OCI-LY1 (cell line): ENCODE measurements at regions not wholly inside any gene's neighbourhood (a gene's known extent, or its start where the extent isn't known, plus 50 kb on each side); places are given as distances from the start of the nearest gene placed in this dataset.

Experiments used
- H2AFZ ChIP-seq: fragments of 200-600 bp; sonication (generic), shearing (Covaris generic); 2 replicates; pipeline ENCODE4 v1.6.0; 2014; ENCODE audit warnings: antibody characterized with exemption, mild to moderate bottlenecking, low read length
- H3F3A ChIP-seq: fragments of 200-600 bp; sonication (generic), shearing (Covaris generic); 2 replicates; pipeline ENCODE4 v1.6.0; 2014; ENCODE audit warnings: mild to moderate bottlenecking, antibody characterized with exemption, low read length, moderate library complexity; ENCODE audit not compliant: insufficient read depth
- H3K27ac ChIP-seq: fragments of 200-600 bp; sonication (generic); 2 replicates; pipeline ENCODE4 v1.5.1; 2014; ENCODE audit warnings: low read length, mixed run types, mild to moderate bottlenecking, low read depth; ENCODE audit not compliant: poor library complexity, severe bottlenecking
- H3K27me3 ChIP-seq: fragments of 200-600 bp; sonication (generic); 2 replicates; pipeline ENCODE4 v1.6.0; 2014; ENCODE audit warnings: antibody characterized with exemption, mild to moderate bottlenecking, low read length, moderate library complexity; ENCODE audit not compliant: insufficient read depth
- H3K36me3 ChIP-seq: fragments of 200-600 bp; sonication (generic); 2 replicates; pipeline ENCODE4 v1.6.1; 2014; ENCODE audit warnings: mild to moderate bottlenecking, antibody characterized with exemption, low read length, moderate library complexity, mixed read lengths; ENCODE audit not compliant: insufficient read depth
- H3K4me1 ChIP-seq: fragments of 200-600 bp; sonication (generic); 2 replicates; pipeline ENCODE4 v1.5.1; 2014; ENCODE audit warnings: mild to moderate bottlenecking, low read length, moderate library complexity; ENCODE audit not compliant: insufficient read depth, severe bottlenecking
- H3K4me2 ChIP-seq: fragments of 200-600 bp; sonication (generic), shearing (Covaris generic); 2 replicates; pipeline ENCODE4 v1.6.1; 2014; ENCODE audit warnings: low read length
- H3K4me3 ChIP-seq: fragments of 200-600 bp; sonication (generic); 2 replicates; pipeline ENCODE4 v1.5.1; 2014; ENCODE audit warnings: low read length, low read depth, mild to moderate bottlenecking, mixed read lengths; ENCODE audit not compliant: poor library complexity, severe bottlenecking
- H3K79me2 ChIP-seq: fragments of 200-600 bp; shearing (Covaris generic); 2 replicates; pipeline ENCODE4 v1.6.1; 2016; ENCODE audit warnings: mixed run types, low read length, mixed read lengths; ENCODE audit not compliant: insufficient read depth
- H3K9ac ChIP-seq: fragments of 200-600 bp; sonication (generic), shearing (Covaris generic); 2 replicates; pipeline ENCODE4 v1.6.1; 2014; ENCODE audit warnings: mild to moderate bottlenecking, low read length, mixed read lengths
- H3K9me2 ChIP-seq: fragments of 200-600 bp; sonication (generic), shearing (Covaris generic); 2 replicates; pipeline ENCODE4 v1.6.1; 2014; ENCODE audit warnings: low read depth, mild to moderate bottlenecking, low read length, mixed read lengths
- H3K9me3 ChIP-seq: fragments of 200-600 bp; shearing (Covaris generic); 2 replicates; pipeline ENCODE4 v1.6.1; 2014; ENCODE audit warnings: low read length, mixed read lengths
- H4K20me1 ChIP-seq: fragments of 200-600 bp; sonication (generic), shearing (Covaris generic); 2 replicates; pipeline ENCODE4 v1.6.0; 2016; ENCODE audit warnings: mild to moderate bottlenecking, low read length; ENCODE audit not compliant: insufficient read depth
- CTCF ChIP-seq: fragments of 200-600 bp; sonication (generic), shearing (Covaris generic); IDR thresholded peaks from 2 replicates; pipeline ENCODE4 v1.5.1; 2017; ENCODE audit warnings: mild to moderate bottlenecking, antibody characterized with exemption, low read length, moderate library complexity, mixed read lengths
- EZH2 ChIP-seq: fragments of 200-600 bp; sonication (generic), shearing (Covaris generic); IDR thresholded peaks from 2 replicates; pipeline ENCODE4 v1.8.0; 2017; ENCODE audit warnings: borderline replicate concordance, mixed run types, mild to moderate bottlenecking, antibody characterized with exemption, low read length, moderate library complexity, mixed read lengths

GRCh38 chr14:63793376-63793775 is 59.4 kb upstream of the SYNE2 start:
- Histone ChIP-seq H4K20me1 (no peaks in the 10 kb centered on the region), H3K27ac (no peak overlapping the region), H3K9me3 (no peaks in the 10 kb centered on the region), H3F3A (no peaks in the 10 kb centered on the region), H3K4me2 (no peak overlapping the region), H3K9me2 (no peaks in the 10 kb centered on the region), H3K79me2 (no peaks in the 10 kb centered on the region), H3K4me3 (no peak overlapping the region), H3K4me1 (peaks cover 16% of the 10 kb centered on the region), H3K36me3 (no peaks in the 10 kb centered on the region), H2AFZ (no peak overlapping the region), H3K9ac (no peak overlapping the region), H3K27me3 (no peaks in the 10 kb centered on the region)
- TF ChIP-seq EZH2 (no peak), CTCF (no peak)

- Histone ChIP-seq H3K9ac (no peak overlapping the region), H3K36me3 (no peaks in the 10 kb centered on the region), H3K27ac (no peak overlapping the region), H3K4me2 (no peak overlapping the region), H4K20me1 (no peaks in the 10 kb centered on the region), H3K9me3 (no peaks in the 10 kb centered on the region), H2AFZ (peak overlapping the region; percentile 52; the same call in 1 of the 2 replicates), H3K9me2 (no peaks in the 10 kb centered on the region), H3K79me2 (no peaks in the 10 kb centered on the region), H3K4me3 (no peak overlapping the region), H3F3A (no peaks in the 10 kb centered on the region), H3K27me3 (no peaks in the 10 kb centered on the region), H3K4me1 (peaks cover 25% of the 10 kb centered on the region)
- TF ChIP-seq CTCF, result no peak
- no peak for TF ChIP-seq EZH2
Measured at GRCh38 chr14:63795532-63795931, 57.3 kb upstream of the SYNE2 start.

- Histone ChIP-seq H3F3A (0 out of 2 replicates have a peak, but pooled peaks cover 2% of the 10 kb centered on the region), H3K9me3 (no peaks in the 10 kb centered on the region), H3K36me3 (no peaks in the 10 kb centered on the region), H3K4me3 (peak overlapping the region; percentile 41), H2AFZ (peak overlapping the region; percentile 79; the same call in 1 of the 2 replicates), H3K27me3 (no peaks in the 10 kb centered on the region), H3K79me2 (no peaks in the 10 kb centered on the region), H3K9me2 (no peaks in the 10 kb centered on the region), H3K4me2 (peak overlapping the region; percentile 70), H3K27ac (peak overlapping the region; percentile 4), H3K4me1 (peaks cover 14% of the 10 kb centered on the region), H3K9ac (peak overlapping the region; percentile 7; the same call in 1 of the 2 replicates), H4K20me1 (no peaks in the 10 kb centered on the region)
- no peak for TF ChIP-seq EZH2
- no peak for TF ChIP-seq CTCF
Measured at GRCh38 chr14:63800083-63800482, 52.7 kb upstream of the SYNE2 start.
